ENCODE measurements at regions not wholly inside any gene's neighbourhood (a gene's known extent, or its start where the extent isn't known, plus 50 kb on each side); places are given as distances from the start of the nearest gene placed in this dataset.

DNA sequence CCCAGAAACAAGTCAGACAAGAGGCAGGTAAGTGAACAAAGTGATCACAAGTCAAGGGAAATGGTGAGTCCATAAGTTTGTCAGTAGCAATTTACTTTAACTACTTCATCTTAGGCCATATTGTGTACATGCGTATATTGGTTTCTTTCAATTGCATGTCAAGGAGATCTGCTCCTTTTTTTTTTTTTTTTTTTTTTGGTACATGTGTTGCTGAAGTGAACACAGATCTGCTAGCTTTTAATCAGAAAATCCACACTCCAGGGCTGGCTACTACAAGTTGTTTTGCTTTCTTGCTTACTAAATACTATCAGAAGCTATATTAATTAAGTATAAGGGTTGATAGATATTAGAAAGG lies 985.1 kb downstream of the TSN start:
- Mint-ChIP-seq H3K27me3 (no peaks in the 10 kb centered on the region), H3K36me3 (no peaks in the 10 kb centered on the region), H3K4me3 (no peak overlapping the region), H3K4me1 (no peaks in the 10 kb centered on the region), H3K27ac (no peak overlapping the region), H3K9me3 (peaks cover under 1% of the 10 kb centered on the region)

DNA sequence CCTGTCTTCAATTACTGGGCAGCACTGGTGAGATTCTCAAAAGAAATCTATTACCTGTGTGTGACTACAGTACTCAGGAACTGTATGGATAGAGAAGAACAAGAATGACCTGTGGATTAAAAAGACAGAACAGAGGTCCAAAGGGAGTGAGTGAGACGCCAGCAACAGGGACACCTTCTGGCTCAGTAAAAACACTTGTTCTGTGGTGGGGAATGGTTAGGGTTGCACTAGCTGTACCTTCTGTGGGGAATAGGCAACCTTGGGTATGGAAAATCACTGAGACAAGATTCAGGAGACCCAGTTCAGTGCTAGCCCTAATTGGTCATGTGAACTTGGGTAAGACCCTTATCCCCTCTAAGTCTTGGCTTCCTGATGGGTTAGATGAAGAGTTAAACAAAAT lies 986.0 kb downstream of the TSN start:
- H3K4me1 Mint-ChIP-seq = no peaks in the 10 kb centered on the region
- no peak overlapping the region for H3K27ac Mint-ChIP-seq
- H3K9me3 Mint-ChIP-seq = no peaks in the 10 kb centered on the region
- no peaks in the 10 kb centered on the region for H3K36me3 Mint-ChIP-seq
- H3K27me3 Mint-ChIP-seq = no peaks in the 10 kb centered on the region
- no peak overlapping the region for H3K4me3 Mint-ChIP-seq

DNA sequence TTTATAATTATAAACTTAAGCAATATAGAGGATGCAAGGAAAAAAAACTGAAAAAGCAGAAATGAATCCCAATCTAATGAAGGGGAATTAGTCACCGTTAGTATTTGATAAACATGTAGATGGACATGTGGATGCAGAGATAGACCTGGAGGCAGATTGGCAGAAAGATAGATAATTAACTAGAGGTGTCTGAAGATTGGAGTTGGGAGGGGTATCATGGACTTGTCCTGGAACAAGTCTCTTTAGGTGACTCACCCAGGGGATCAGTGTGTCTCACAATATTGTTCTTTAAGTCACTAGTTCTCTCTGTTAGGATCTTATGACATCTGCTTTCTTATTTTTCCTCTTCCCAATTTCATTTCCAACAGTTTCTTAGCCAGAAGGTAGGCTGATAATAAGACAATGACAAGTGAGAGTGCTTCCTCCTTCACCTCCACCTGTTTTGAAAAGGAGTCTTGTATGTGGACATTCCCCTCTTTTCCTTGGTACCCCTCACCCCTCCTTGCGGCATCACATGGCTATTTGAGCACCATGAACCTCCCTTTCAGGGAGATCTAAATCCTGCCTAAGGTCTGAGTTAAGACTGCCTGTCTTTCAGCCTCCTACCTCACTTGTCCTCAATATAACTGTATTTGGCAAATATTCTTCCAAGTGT lies 987.7 kb downstream of the TSN start:
- Mint-ChIP-seq H3K27me3 (no peaks in the 10 kb centered on the region), H3K36me3 (no peaks in the 10 kb centered on the region), H3K27ac (no peak overlapping the region), H3K4me1 (no peaks in the 10 kb centered on the region), H3K9me3 (no peaks in the 10 kb centered on the region), H3K4me3 (no peak overlapping the region)

DNA sequence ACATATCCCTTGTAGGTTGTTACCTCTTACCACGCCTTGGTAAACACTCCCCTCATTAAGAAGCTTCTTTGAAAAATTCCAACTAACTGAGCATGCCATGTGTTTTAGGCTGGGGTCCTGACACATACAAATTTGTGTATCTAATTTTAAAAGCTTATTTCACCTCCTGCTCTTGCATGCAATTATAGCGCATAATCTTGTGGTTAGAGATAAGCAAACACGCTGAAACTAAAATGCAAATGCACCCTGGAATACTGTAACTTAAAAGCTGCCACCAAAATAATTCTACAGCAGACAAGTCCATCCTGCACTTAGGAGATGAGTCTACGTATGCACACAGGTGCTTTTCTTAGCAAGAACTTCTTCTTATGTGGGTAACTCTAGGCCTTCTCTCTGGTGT lies 990.2 kb downstream of the TSN start:
- Mint-ChIP-seq H3K27me3 (no peaks in the 10 kb centered on the region), H3K4me1 (no peaks in the 10 kb centered on the region), H3K27ac (no peak overlapping the region), H3K9me3 (no peaks in the 10 kb centered on the region), H3K4me3 (no peak overlapping the region), H3K36me3 (no peaks in the 10 kb centered on the region)

DNA sequence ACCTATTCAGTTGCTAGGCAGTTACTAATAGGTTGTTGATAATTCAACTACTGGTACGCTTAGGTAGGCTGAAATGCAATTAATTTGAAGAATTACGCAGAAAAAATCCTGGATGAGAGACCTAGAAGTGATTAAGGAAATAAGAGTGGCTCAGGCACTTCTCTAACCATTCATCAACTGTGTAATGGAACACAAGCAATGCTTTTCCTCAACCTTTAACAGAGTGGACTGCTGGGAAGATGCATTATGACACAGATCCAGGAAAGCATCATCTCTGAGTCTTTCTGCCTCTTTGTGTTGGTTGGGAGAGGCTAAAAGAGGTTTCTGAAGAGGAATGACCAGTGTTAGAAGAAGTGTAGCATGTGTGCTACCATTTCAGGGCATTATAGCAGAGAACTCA lies 992.2 kb downstream of the TSN start:
- Mint-ChIP-seq H3K27me3 (no peaks in the 10 kb centered on the region), H3K4me1 (no peaks in the 10 kb centered on the region), H3K27ac (no peak overlapping the region), H3K36me3 (no peaks in the 10 kb centered on the region), H3K4me3 (no peak overlapping the region), H3K9me3 (peaks cover 7% of the 10 kb centered on the region)

DNA sequence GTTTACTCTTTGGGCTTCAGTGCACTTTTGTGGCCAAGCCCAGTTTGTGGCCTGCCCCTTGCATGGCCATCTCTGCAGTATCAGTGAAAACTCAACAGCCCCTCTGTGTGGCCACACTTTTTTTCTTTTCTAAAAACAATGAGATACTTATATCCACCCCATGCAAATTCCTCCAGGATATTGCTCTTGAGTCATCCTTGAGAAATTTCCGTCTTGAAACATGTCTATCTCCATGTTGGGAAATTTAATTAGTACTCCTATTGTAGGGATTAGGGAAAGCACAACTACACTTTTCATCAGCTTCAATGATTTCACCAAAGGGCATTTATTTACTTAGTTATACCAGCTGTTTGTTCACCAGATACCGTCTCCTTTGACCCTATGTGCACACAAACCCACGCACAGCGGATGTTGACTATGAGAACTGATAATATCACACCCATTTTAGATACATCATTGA lies 993.1 kb downstream of the TSN start:
- Mint-ChIP-seq H3K27ac (no peak overlapping the region), H3K4me3 (no peak overlapping the region), H3K4me1 (no peaks in the 10 kb centered on the region), H3K27me3 (no peaks in the 10 kb centered on the region), H3K9me3 (peaks cover 7% of the 10 kb centered on the region), H3K36me3 (no peaks in the 10 kb centered on the region)

DNA sequence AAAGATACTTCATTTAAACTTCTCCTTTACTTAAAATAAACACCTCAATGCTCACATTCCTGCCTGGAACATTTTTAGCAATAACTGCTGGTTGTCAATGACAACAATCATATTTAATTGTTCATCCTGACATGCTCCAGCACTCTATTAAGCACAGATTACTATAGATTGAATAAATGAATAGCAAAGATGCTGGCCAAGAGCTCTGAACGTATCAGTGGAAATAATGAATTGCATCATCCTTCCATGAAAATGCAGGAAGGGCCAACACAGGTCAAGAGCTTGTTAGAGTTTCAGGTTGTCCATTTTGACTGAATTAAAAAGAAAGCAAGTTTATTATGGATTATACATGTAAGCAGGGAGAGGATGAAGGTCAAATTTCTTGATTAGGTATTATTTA lies 994.0 kb downstream of the TSN start:
- no peaks in the 10 kb centered on the region for H3K27me3 Mint-ChIP-seq
- H3K27ac Mint-ChIP-seq = no peak overlapping the region
- peaks cover 7% of the 10 kb centered on the region for H3K9me3 Mint-ChIP-seq
- no peak overlapping the region for H3K4me3 Mint-ChIP-seq
- H3K4me1 Mint-ChIP-seq = no peaks in the 10 kb centered on the region
- no peaks in the 10 kb centered on the region for H3K36me3 Mint-ChIP-seq

DNA sequence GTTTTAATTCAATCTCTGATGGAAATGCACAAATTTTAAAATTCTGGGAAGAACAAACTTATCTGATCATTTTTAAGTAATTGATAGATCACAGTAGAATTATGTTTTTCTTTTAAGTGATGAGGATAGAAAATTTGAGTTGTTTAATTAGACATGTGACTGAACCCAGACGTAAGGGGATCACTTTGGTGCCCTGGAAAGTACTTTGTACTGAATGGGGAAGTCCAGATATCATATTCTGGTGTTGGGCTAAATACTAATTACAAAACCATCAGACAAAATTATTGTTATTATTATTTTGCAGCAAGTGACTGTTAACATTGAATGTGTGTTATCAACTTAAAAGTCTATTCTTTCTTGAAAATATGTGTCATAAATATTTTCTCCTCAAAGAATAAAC lies 994.6 kb downstream of the TSN start:
- Mint-ChIP-seq H3K4me1 (no peaks in the 10 kb centered on the region), H3K36me3 (no peaks in the 10 kb centered on the region), H3K9me3 (peaks cover 7% of the 10 kb centered on the region), H3K27ac (no peak overlapping the region), H3K4me3 (no peak overlapping the region), H3K27me3 (no peaks in the 10 kb centered on the region)

DNA sequence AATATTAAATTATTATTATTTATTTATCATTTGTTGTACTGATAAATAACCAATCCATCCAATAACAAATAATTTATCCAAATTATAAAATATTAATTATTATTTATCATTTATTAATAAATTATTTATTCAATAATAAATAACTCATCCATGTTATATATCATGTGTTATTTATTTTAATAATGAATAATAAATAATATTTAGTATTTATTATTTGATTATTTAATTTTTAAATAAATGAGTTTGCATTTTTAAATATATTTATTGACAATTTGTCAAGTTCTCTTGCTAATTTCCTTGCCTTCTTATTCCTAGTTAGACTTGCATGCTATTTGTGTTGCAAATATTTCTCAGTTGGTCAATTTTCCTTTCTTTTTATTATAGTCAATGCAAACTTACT lies 995.4 kb downstream of the TSN start:
- Mint-ChIP-seq H3K27ac (no peak overlapping the region), H3K4me1 (no peaks in the 10 kb centered on the region), H3K27me3 (no peaks in the 10 kb centered on the region), H3K4me3 (no peak overlapping the region), H3K36me3 (no peaks in the 10 kb centered on the region), H3K9me3 (peaks cover 7% of the 10 kb centered on the region)

DNA sequence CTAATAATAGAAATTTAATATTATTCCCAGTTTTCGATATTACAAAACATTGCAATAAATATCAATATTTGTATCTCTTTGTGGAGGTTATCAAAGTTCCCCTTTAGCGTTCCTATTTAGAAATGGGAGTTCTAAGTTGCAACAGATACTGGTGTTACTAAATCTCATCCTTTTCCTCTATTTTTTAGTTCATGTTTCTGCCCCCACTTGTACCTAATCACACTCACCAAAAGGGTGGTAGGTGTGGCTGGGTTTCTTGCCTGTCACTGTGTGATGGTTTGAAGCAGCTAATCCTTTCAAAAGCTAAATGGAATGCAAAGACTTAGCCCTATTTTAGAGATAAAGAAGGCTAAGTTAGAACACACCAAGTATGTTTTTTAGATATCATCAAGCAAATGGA lies 997.9 kb downstream of the TSN start:
- H3K27me3 Mint-ChIP-seq = no peaks in the 10 kb centered on the region
- H3K4me1 Mint-ChIP-seq = no peaks in the 10 kb centered on the region
- no peak overlapping the region for H3K4me3 Mint-ChIP-seq
- H3K36me3 Mint-ChIP-seq = no peaks in the 10 kb centered on the region
- peaks cover 7% of the 10 kb centered on the region for H3K9me3 Mint-ChIP-seq
- no peak overlapping the region for H3K27ac Mint-ChIP-seq

DNA sequence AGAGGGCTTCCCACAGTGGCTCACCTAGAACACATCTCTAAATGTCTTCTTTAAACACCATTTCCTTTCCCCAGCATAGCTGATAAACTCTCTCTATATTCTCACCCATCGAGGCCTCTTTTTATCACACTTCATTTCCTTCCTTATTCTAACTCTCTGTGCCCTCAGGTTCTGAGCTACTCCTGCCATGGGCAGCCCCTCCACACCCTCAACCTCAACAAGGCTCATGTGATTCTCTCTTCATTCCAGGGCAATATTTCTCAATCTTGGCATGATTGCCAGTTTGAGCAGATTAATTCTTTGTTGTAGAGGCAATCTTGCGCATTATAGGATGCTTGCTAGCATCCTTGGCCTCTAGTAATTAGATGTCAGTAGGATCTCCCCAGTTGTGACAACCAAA lies 999.1 kb downstream of the TSN start:
- Mint-ChIP-seq H3K27me3 (no peaks in the 10 kb centered on the region), H3K27ac (no peak overlapping the region), H3K4me1 (no peaks in the 10 kb centered on the region), H3K9me3 (peaks cover 7% of the 10 kb centered on the region), H3K4me3 (no peak overlapping the region), H3K36me3 (no peaks in the 10 kb centered on the region)

DNA sequence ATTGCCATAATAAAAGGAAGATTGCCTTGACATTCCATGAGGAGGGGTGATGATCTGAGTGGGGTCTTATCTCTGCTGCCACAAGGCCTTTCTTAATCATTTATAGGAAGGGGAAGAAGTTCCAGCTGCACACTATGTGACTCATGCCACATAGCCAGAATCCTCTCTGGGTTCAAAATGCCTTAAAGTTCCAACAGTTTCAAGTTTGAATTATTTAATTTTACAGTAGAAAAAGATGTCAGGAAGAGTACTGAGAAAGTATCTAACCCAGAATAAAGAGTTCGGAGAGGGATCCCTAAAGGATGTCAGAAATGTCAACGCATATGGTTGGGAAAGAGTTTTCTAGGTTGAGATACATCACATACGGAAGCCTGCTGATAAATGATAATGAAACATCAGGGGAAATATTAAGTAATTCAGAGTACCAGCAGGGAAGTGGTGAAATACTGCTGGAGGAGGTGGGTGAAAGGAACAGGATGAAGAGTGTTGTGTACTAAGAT lies 999.9 kb downstream of the TSN start:
- Mint-ChIP-seq H3K4me1 (no peaks in the 10 kb centered on the region), H3K27ac (no peak overlapping the region), H3K4me3 (no peak overlapping the region)

DNA sequence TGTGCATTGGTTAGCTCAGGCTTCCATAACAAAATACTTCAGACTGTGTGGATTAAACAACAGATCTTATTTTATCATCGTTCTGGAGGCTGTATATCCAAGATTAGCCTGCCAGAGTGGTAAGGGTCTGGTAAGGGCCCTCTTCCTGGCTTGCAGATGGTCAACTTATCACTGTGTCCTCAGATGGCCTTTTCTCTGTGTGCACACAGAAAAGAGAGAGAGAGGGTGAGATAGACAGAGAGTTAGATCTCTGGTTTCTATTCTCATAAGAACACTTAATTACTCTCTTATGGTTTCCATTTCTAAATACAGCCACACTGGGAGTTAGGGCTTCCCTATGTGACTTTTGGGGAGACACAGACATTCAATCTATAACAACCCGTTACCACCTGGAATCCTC lies 1003.5 kb downstream of the TSN start:
- H3K27ac Mint-ChIP-seq = no peak overlapping the region
- no peaks in the 10 kb centered on the region for H3K27me3 Mint-ChIP-seq
- no peaks in the 10 kb centered on the region for H3K9me3 Mint-ChIP-seq
- no peak overlapping the region for H3K4me3 Mint-ChIP-seq
- H3K36me3 Mint-ChIP-seq = no peaks in the 10 kb centered on the region
- no peaks in the 10 kb centered on the region for H3K4me1 Mint-ChIP-seq

More for the DNA sequence above, 999.9 kb downstream of the TSN start:
- Mint-ChIP-seq H3K27me3 (no peaks in the 10 kb centered on the region), H3K9me3 (peaks cover 7% of the 10 kb centered on the region), H3K36me3 (no peaks in the 10 kb centered on the region)

DNA sequence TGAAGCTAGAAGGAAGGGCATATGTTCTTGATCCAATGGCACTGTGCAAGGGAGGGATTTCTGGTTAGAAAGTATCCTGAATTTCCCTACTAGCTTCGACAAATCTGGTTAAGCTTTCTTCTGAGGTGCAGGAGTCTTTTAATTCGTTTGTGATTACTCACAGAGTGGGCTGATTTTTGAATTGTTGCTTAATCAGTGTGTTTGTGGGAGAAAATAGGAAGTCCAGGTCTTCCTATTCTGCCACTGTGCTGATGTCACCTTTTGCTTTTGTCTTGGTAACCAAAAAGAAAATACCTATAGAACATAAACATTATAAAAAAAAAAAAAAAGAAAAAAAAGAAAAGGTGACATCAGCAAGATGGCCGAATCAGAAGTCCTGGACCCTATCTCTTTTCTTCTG lies 1008.6 kb downstream of the TSN start:
- Mint-ChIP-seq H3K4me1 (no peaks in the 10 kb centered on the region), H3K27me3 (no peaks in the 10 kb centered on the region), H3K4me3 (no peak overlapping the region), H3K9me3 (peaks cover 4% of the 10 kb centered on the region), H3K36me3 (peaks cover 2% of the 10 kb centered on the region), H3K27ac (no peak overlapping the region)

DNA sequence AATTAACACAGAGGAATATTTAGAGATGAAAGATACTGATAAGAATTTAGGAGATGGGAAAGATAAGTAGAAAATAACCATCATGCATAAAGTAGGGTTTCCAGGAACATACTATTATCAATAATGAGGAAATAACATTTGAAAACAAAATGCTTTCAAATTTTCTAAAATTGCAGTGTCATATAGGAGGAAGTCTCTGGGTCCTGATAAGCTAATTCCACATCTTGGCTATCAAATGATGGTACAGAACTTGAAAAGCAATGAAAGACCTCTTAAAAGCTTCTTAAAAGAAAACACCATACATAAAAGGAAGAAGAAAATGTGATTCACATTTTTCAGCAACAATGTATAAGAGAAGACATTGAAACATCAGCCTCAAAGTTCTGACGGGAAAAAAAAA lies 1024.8 kb downstream of the TSN start:
- Mint-ChIP-seq H3K4me3 (no peak overlapping the region), H3K27me3 (no peaks in the 10 kb centered on the region), H3K9me3 (peaks cover 11% of the 10 kb centered on the region), H3K36me3 (no peaks in the 10 kb centered on the region), H3K4me1 (no peaks in the 10 kb centered on the region), H3K27ac (no peak overlapping the region)

DNA sequence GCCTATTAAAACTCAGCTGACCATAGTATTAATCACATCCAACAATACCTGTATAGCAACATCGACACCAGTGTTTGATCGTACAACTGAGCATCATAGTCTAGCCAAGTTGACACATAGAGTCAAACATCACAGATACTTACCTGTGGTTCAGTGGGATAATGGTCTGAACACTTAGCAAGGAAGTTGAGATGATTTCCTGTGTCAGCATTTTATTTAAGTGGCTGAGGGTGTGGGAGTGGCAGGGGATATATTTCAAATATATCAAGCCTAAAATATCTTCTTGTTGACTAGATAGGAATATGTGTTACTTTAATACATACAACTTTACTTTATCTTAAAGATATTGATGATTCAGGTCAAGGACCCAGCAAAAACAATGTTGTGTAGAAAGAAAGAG lies 1038.6 kb downstream of the TSN start:
- no peaks in the 10 kb centered on the region for H3K9me3 Mint-ChIP-seq
- H3K27me3 Mint-ChIP-seq = no peaks in the 10 kb centered on the region
- H3K4me1 Mint-ChIP-seq = no peaks in the 10 kb centered on the region
- H3K27ac Mint-ChIP-seq = no peak overlapping the region
- no peak overlapping the region for H3K4me3 Mint-ChIP-seq
- no peaks in the 10 kb centered on the region for H3K36me3 Mint-ChIP-seq

DNA sequence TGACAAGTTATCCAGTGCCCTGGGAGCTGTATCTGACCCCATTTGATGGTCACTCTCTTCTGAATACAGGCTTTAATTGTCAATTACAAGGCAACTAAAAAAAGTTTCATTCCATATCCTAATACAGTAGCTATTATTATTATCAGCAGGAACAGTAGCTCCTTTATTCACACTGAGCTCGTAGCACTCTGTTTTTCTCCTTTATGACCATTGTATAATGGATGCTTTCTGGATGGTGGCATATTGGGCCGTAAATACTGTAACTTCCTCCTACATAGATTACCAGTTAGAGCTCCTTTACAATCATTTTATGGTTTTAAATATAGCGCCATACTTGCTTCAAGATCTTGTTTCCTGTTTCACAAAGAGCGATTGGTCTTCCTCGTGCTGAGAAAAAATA lies 1040.3 kb downstream of the TSN start:
- H3K27ac Mint-ChIP-seq = no peak overlapping the region
- H3K4me1 Mint-ChIP-seq = no peaks in the 10 kb centered on the region
- no peaks in the 10 kb centered on the region for H3K36me3 Mint-ChIP-seq
- H3K9me3 Mint-ChIP-seq = no peaks in the 10 kb centered on the region
- no peak overlapping the region for H3K4me3 Mint-ChIP-seq
- no peaks in the 10 kb centered on the region for H3K27me3 Mint-ChIP-seq
